PC-9 (cell line): ENCODE measurements at regions not wholly inside any gene's neighbourhood (a gene's known extent, or its start where the extent isn't known, plus 50 kb on each side); places are given as distances from the start of the nearest gene placed in this dataset.

Source experiments
- BruUV-seq: library from RNA; stranded (reverse); fragments of 400-500 nt; replicated peaks from 2 replicates; lab custom pipeline; 2021; lab: Mats Ljungman, UMichigan
- CTCF ChIA-PET: fragments of 300-600 bp; sonication (Branson Sonifier 250); formaldehyde crosslinking; loops from one replicate; lab custom pipeline; 2022; ENCODE audit warnings: antibody characterized with exemption; lab: Charles Lee
- POLR2A ChIA-PET: fragments of 300-600 bp; sonication (Branson Sonifier 250); formaldehyde crosslinking; loops from one replicate; lab custom pipeline; 2022; ENCODE audit warnings: antibody characterized with exemption; ENCODE audit not compliant: unreplicated experiment; lab: Charles Lee
- DNase-seq, 2 experiments: peaks; one replicate each; pipeline versions ENCODE4 v3.0.0 to v3.0.0-alpha.2; 2015 to 2022; ENCODE audit warnings: mixed read lengths in 1 of 2
- H2AFZ ChIP-seq: fragments of 200-600 bp; sonication (generic); 2 replicates; pipeline ENCODE4 v1.8.1; 2017; ENCODE audit warnings: antibody characterized with exemption
- H3F3A ChIP-seq: fragments of 200-600 bp; sonication (generic); 2 replicates; pipeline ENCODE4 v1.8.1; 2017; ENCODE audit warnings: antibody characterized with exemption, mild to moderate bottlenecking, low read depth; ENCODE audit not compliant: insufficient read depth
- H3K27ac ChIP-seq: fragments of 200-600 bp; sonication (generic); 2 replicates; pipeline ENCODE4 v1.6.1; 2016; ENCODE audit warnings: mixed run types
- H3K27me3 ChIP-seq: fragments of 200-600 bp; sonication (generic); 2 replicates; pipeline ENCODE4 v1.6.1; 2016; ENCODE audit warnings: low read depth, mixed run types; ENCODE audit not compliant: insufficient read depth
- H3K36me3 ChIP-seq: fragments of 200-600 bp; sonication (generic); 2 replicates; pipeline ENCODE4 v1.6.1; 2016; ENCODE audit warnings: low read depth, mixed run types
- H3K4me1 ChIP-seq: fragments of 200-600 bp; sonication (generic); replicated peaks from 2 replicates; pipeline ENCODE4 v1.6.1; 2016; ENCODE audit warnings: mixed run types; ENCODE audit not compliant: insufficient read depth
- H3K4me2 ChIP-seq: fragments of 200-600 bp; sonication (generic); 2 replicates; pipeline ENCODE4 v1.6.1; 2017; ENCODE audit warnings: mixed run types
- H3K4me3 ChIP-seq: fragments of 200-600 bp; sonication (generic); 2 replicates; pipeline ENCODE4 v1.6.1; 2016; ENCODE audit warnings: mixed run types
- H3K79me2 ChIP-seq: fragments of 200-600 bp; sonication (generic); 2 replicates; pipeline ENCODE4 v1.6.1; 2017; ENCODE audit warnings: low read depth, mixed run types
- H3K9me2 ChIP-seq: fragments of 200-600 bp; sonication (generic); 2 replicates; pipeline ENCODE4 v1.8.1; 2017; ENCODE audit warnings: mild to moderate bottlenecking; ENCODE audit not compliant: insufficient read depth
- H3K9me3 ChIP-seq: fragments of 200-600 bp; sonication (generic); 2 replicates; pipeline ENCODE4 v1.8.1; 2016; ENCODE audit warnings: low read depth; ENCODE audit not compliant: insufficient read depth
- H4K20me1 ChIP-seq: fragments of 200-600 bp; sonication (generic); 2 replicates; pipeline ENCODE4 v1.8.1; 2017; ENCODE audit not compliant: insufficient read depth
- CTCF ChIP-seq: fragments of 200-600 bp; sonication (generic); conservative IDR thresholded peaks from 2 replicates; pipeline ENCODE4 v1.6.1; 2017; ENCODE audit warnings: mixed run types, antibody characterized with exemption, mild to moderate bottlenecking, moderate library complexity
- EZH2 ChIP-seq: fragments of 200-600 bp; sonication (generic); IDR thresholded peaks from 2 replicates; pipeline ENCODE4 v1.8.0; 2017; ENCODE audit warnings: antibody characterized with exemption, low read depth
- intact Hi-C: fragments of 100-400 bp; cut with micrococcal nuclease; formaldehyde crosslinking; loops from one replicate; pipeline ENCODE4 v1.10.0; 2022; ENCODE audit not compliant: unreplicated experiment

- no peaks in the 10 kb centered on the region for H3F3A ChIP-seq
- H3K4me3 ChIP-seq = no peak overlapping the region
- no peak overlapping the region for H2AFZ ChIP-seq
- no peaks in the 10 kb centered on the region for H3K9me2 ChIP-seq
- BruUV-seq = no TSS peak
- TF ChIP-seq CTCF (no peak), EZH2 (no peak)
- ChIA-PET CTCF (no interaction called here), POLR2A (no interaction called here)
- no peaks in the 10 kb centered on the region for H3K36me3 ChIP-seq
- no peaks in the 10 kb centered on the region for H4K20me1 ChIP-seq
- intact Hi-C loops = no loop called here
- H3K4me1 ChIP-seq = no peaks in the 10 kb centered on the region
- no peaks in the 10 kb centered on the region for H3K27me3 ChIP-seq
- no peaks in the 10 kb centered on the region for H3K9me3 ChIP-seq
- H3K27ac ChIP-seq = no peak overlapping the region
- no peak overlapping the region for H3K4me2 ChIP-seq
- no peaks in the 10 kb centered on the region for H3K79me2 ChIP-seq
- no peak for DNase-seq
Measured at GRCh38 chr10:85043207-85043606, 714.8 kb downstream of the CCSER2 start.

- no peak overlapping the region for H3K4me3 ChIP-seq
- H3K4me1 ChIP-seq = no peaks in the 10 kb centered on the region
- no peak for TF ChIP-seq CTCF
- no peak for TF ChIP-seq EZH2
- no peak overlapping the region for H2AFZ ChIP-seq
- CTCF ChIA-PET = no interaction called here
- POLR2A ChIA-PET = no interaction called here
- H3K36me3 ChIP-seq = no peaks in the 10 kb centered on the region
- no peaks in the 10 kb centered on the region for H3K9me3 ChIP-seq
- H3K27me3 ChIP-seq = no peaks in the 10 kb centered on the region
- H3F3A ChIP-seq = no peaks in the 10 kb centered on the region
- no peaks in the 10 kb centered on the region for H3K9me2 ChIP-seq
- DNase-seq = no peak
- no peak overlapping the region for H3K4me2 ChIP-seq
- no TSS peak for BruUV-seq
- no peaks in the 10 kb centered on the region for H4K20me1 ChIP-seq
- H3K27ac ChIP-seq = no peak overlapping the region
- no peaks in the 10 kb centered on the region for H3K79me2 ChIP-seq
- intact Hi-C loops = no loop called here
Measured at GRCh38 chr10:85045046-85045445, 716.7 kb downstream of the CCSER2 start.

DNA sequence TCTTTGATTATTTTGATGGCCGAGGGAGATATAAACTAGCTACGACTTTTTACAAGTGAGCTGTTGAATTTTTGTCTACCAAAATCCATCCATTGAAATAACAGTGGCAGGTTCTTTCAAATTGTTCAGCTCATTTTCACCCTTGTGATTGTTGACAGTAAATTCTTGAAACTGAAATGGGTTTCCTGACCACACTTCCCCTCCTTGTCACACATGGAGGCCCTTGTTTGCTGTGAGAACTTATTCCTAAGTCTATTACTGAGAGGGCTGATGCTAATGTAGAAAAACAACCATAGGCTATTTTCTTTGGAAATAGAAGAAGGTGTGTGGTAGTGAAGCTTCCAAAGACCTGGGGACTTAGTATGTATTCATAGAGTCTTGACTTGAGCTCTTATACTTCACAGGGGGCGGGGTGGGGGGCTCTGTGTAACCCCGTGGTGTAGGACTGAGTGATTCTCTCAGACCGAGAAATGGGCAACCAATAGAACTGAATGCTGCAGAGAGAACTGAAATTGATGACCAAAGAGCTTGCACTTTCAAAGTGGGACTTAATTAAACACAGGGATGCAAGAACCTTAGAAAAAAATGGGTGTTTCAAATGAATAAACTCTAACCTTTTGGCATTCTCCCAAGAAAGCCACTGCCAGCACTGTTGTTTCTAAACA lies 718.9 kb downstream of the CCSER2 start:
- no peak overlapping the region for H3K27ac ChIP-seq
- no peaks in the 10 kb centered on the region for H3K9me3 ChIP-seq
- intact Hi-C loops = no loop called here
- H4K20me1 ChIP-seq = no peaks in the 10 kb centered on the region
- no peaks in the 10 kb centered on the region for H3K4me1 ChIP-seq
- no TSS peak for BruUV-seq
- H3K27me3 ChIP-seq = no peaks in the 10 kb centered on the region
- H3K36me3 ChIP-seq = no peaks in the 10 kb centered on the region
- no peak overlapping the region for H3K4me3 ChIP-seq
- POLR2A ChIA-PET = no interaction called here
- no peaks in the 10 kb centered on the region for H3F3A ChIP-seq
- H3K79me2 ChIP-seq = no peaks in the 10 kb centered on the region
- no peak for DNase-seq
- no peak overlapping the region for H3K4me2 ChIP-seq
- no peak overlapping the region for H2AFZ ChIP-seq
- TF ChIP-seq CTCF (no peak), EZH2 (no peak)
- CTCF ChIA-PET = no interaction called here
- H3K9me2 ChIP-seq = no peaks in the 10 kb centered on the region
